Stomach (tissue), 4 donors: ENCODE measurements at regions not wholly inside any gene's neighbourhood (a gene's known extent, or its start where the extent isn't known, plus 50 kb on each side); places are given as distances from the start of the nearest gene placed in this dataset.

Source experiments
- EP300 ChIP-seq: sonication (generic); formaldehyde crosslinking; IDR thresholded peaks from one replicate; pipeline ENCODE4 v1.6.1; 2017; ENCODE audit warnings: antibody characterized with exemption
- POLR2A ChIP-seq, 4 donors: fragments of 450-650 bp; IDR thresholded peaks; one replicate each; pipeline ENCODE4 v1.6.1; 2016; ENCODE audit warnings: antibody characterized with exemption in 4 of 4, control low read depth in 2 of 4, mild to moderate bottlenecking in 1 of 4, moderate library complexity in 1 of 4
- TF ChIP-seq, protein P1 (sequence below), 7 experiments: fragments of 450-650 bp in 4 of 7; fragments of 200-600 bp in 3 of 7; sonication (generic) in 3 of 7; IDR thresholded peaks; one replicate each; pipeline ENCODE4 v1.5.1; 2016 to 2019; ENCODE audit warnings: antibody characterized with exemption in 7 of 7, control low read depth in 2 of 7, mild to moderate bottlenecking in 1 of 7

- TF ChIP-seq, protein P1, sequence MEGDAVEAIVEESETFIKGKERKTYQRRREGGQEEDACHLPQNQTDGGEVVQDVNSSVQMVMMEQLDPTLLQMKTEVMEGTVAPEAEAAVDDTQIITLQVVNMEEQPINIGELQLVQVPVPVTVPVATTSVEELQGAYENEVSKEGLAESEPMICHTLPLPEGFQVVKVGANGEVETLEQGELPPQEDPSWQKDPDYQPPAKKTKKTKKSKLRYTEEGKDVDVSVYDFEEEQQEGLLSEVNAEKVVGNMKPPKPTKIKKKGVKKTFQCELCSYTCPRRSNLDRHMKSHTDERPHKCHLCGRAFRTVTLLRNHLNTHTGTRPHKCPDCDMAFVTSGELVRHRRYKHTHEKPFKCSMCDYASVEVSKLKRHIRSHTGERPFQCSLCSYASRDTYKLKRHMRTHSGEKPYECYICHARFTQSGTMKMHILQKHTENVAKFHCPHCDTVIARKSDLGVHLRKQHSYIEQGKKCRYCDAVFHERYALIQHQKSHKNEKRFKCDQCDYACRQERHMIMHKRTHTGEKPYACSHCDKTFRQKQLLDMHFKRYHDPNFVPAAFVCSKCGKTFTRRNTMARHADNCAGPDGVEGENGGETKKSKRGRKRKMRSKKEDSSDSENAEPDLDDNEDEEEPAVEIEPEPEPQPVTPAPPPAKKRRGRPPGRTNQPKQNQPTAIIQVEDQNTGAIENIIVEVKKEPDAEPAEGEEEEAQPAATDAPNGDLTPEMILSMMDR (IDR thresholded peaks at IDR 0.05) = no peak
- TF ChIP-seq EP300 (no peak), POLR2A (IDR thresholded peaks at IDR 0.05) (no peak)
Measured at GRCh38 chr13:104196611-104197010, 1130.4 kb upstream of the SLC10A2 start.
